Mesenchymal stem cell (in vitro differentiated cells and primary cell): ENCODE measurements at regions not wholly inside any gene's neighbourhood (a gene's known extent, or its start where the extent isn't known, plus 50 kb on each side); places are given as distances from the start of the nearest gene placed in this dataset.

ENCODE experiments used
- DNase-seq: peaks from one replicate; pipeline ENCODE4 v3.0.0-alpha.2; 2013
- H2AFZ ChIP-seq: one replicate; pipeline ENCODE4 v1.6.1; 2013; ENCODE audit warnings: low read depth, mild to moderate bottlenecking, control low read depth, inconsistent platforms, low read length, moderate library complexity
- H2AK5ac ChIP-seq: 2 replicates; pipeline ENCODE4 v1.6.1; 2013; ENCODE audit warnings: low read length, moderate library complexity, mild to moderate bottlenecking, inconsistent platforms; ENCODE audit not compliant: severe bottlenecking
- H2BK120ac ChIP-seq: one replicate; pipeline ENCODE4 v1.6.1; 2013; ENCODE audit warnings: low read depth, mild to moderate bottlenecking, inconsistent platforms, low read length, moderate library complexity
- H2BK12ac ChIP-seq, 2 experiments: one replicate each; pipeline ENCODE4 v1.6.1; 2013; ENCODE audit warnings: inconsistent platforms in 2 of 2, low read length in 2 of 2, mild to moderate bottlenecking in 2 of 2, moderate library complexity in 2 of 2, control low read depth in 1 of 2
- H2BK15ac ChIP-seq: one replicate; pipeline ENCODE4 v1.6.1; 2013; ENCODE audit warnings: mild to moderate bottlenecking, low read depth, inconsistent platforms; ENCODE audit not compliant: poor library complexity, severe bottlenecking
- H2BK5ac ChIP-seq: 2 replicates; pipeline ENCODE4 v1.6.1; 2013; ENCODE audit warnings: low read depth, mild to moderate bottlenecking, low read length, control low read depth, inconsistent platforms; ENCODE audit not compliant: poor library complexity, severe bottlenecking
- H3K14ac ChIP-seq, 2 experiments: one replicate each; pipeline ENCODE4 v1.6.1; 2013; ENCODE audit warnings: inconsistent platforms in 2 of 2, low read length in 2 of 2, control low read depth in 1 of 2, mild to moderate bottlenecking in 1 of 2, moderate library complexity in 1 of 2
- H3K18ac ChIP-seq, 2 experiments: one replicate each; pipeline ENCODE4 v1.6.1; 2013; ENCODE audit warnings: inconsistent platforms in 2 of 2, low read length in 2 of 2, control low read depth in 1 of 2, low read depth in 1 of 2, mild to moderate bottlenecking in 1 of 2
- H3K23ac ChIP-seq, 2 experiments: one replicate each; pipeline ENCODE4 v1.6.1; 2013; ENCODE audit warnings: inconsistent platforms in 2 of 2, low read length in 2 of 2, mild to moderate bottlenecking in 2 of 2, moderate library complexity in 2 of 2, control low read depth in 1 of 2
- H3K27ac ChIP-seq: 2 replicates; pipeline ENCODE4 v1.5.1; 2013; ENCODE audit warnings: mild to moderate bottlenecking, moderate library complexity, low read length, control low read depth, inconsistent platforms; ENCODE audit not compliant: poor library complexity, severe bottlenecking
- H3K27me3 ChIP-seq, 2 experiments: 2 replicates each; pipeline versions ENCODE4 v1.6.1 to v1.7.0; 2013; ENCODE audit warnings: low read length in 2 of 2, mild to moderate bottlenecking in 2 of 2, moderate library complexity in 2 of 2, control low read depth in 1 of 2, inconsistent platforms in 1 of 2; ENCODE audit not compliant: control insufficient read depth in 1 of 2, insufficient read depth in 1 of 2
- H3K36me3 ChIP-seq, 2 experiments: 2 replicates each; pipeline versions ENCODE4 v1.6.1 to v1.7.0; 2013; ENCODE audit warnings: low read length in 2 of 2, control low read depth in 1 of 2, inconsistent platforms in 1 of 2, low read depth in 1 of 2, mild to moderate bottlenecking in 1 of 2; ENCODE audit not compliant: insufficient read depth in 2 of 2, control insufficient read depth in 1 of 2
- H3K4ac ChIP-seq, 2 experiments: one replicate each; pipeline ENCODE4 v1.6.1; 2013; ENCODE audit warnings: inconsistent platforms in 2 of 2, low read length in 2 of 2, mild to moderate bottlenecking in 2 of 2, moderate library complexity in 2 of 2, control low read depth in 1 of 2, low read depth in 1 of 2
- H3K4me1 ChIP-seq: 2 replicates; pipeline ENCODE4 v1.6.1; 2013; ENCODE audit warnings: low read depth, low read length, control low read depth; ENCODE audit not compliant: control insufficient read depth, insufficient read depth
- H3K4me2 ChIP-seq: 2 replicates; pipeline ENCODE4 v1.6.1; 2013; ENCODE audit warnings: low read length, mild to moderate bottlenecking, inconsistent platforms; ENCODE audit not compliant: poor library complexity, severe bottlenecking
- H3K4me3 ChIP-seq, 2 experiments: 2 replicates each; pipeline versions ENCODE4 v1.5.1 to v1.7.0; 2013; ENCODE audit warnings: low read length in 2 of 2, mild to moderate bottlenecking in 2 of 2, control low read depth in 1 of 2, low read depth in 1 of 2; ENCODE audit not compliant: insufficient read depth in 1 of 2
- H3K79me1 ChIP-seq: replicated peaks from 2 replicates; pipeline ENCODE4 v1.6.1; 2013; ENCODE audit warnings: mild to moderate bottlenecking, control low read depth, low read length, inconsistent platforms; ENCODE audit not compliant: poor library complexity, severe bottlenecking
- H3K9ac ChIP-seq: 2 replicates; pipeline ENCODE4 v1.7.0; 2013; ENCODE audit warnings: mild to moderate bottlenecking, low read length, moderate library complexity
- H3K9me3 ChIP-seq: 2 replicates; pipeline ENCODE4 v1.7.0; 2013; ENCODE audit warnings: mild to moderate bottlenecking, low read length; ENCODE audit not compliant: control insufficient read depth
- H4K8ac ChIP-seq: one replicate; pipeline ENCODE4 v1.6.1; 2013; ENCODE audit warnings: inconsistent platforms, mild to moderate bottlenecking, low read length, moderate library complexity
- H4K91ac ChIP-seq: one replicate; pipeline ENCODE4 v1.6.1; 2013; ENCODE audit warnings: mild to moderate bottlenecking, low read length, inconsistent platforms
- WGBS: methylation state at CpG from one replicate; pipeline ENCODE4 v1.1.7; 2013; ENCODE audit warnings: mixed read lengths; 5-methylcytosine and 5-hydroxymethylcytosine counted together

GRCh38 chr6:51342393-51342792 is 523.7 kb downstream of the TFAP2B start:
- Histone ChIP-seq H2AK5ac (no peak overlapping the region), H2BK120ac (no peak overlapping the region), H3K14ac (no peak overlapping the region), H4K8ac (no peak overlapping the region), H2BK5ac (no peak overlapping the region), H2BK12ac (no peak overlapping the region), H4K91ac (no peak overlapping the region), H3K23ac (no peak overlapping the region), H3K27ac (no peak overlapping the region), H3K4ac (no peak overlapping the region), H2BK15ac (no peak overlapping the region), H3K9me3 (no peaks in the 10 kb centered on the region), H3K9ac (no peak overlapping the region), H3K79me1 (no peaks in the 10 kb centered on the region), H3K27me3 (no peaks in the 10 kb centered on the region), H3K36me3 (no peaks in the 10 kb centered on the region), H3K4me1 (no peaks in the 10 kb centered on the region), H3K4me2 (no peak overlapping the region), H2AFZ (no peak overlapping the region), H3K4me3 (no peak overlapping the region), H3K18ac (no peak overlapping the region)
- DNase-seq, result no peak
- WGBS, result 88% methylated on average over 3 of the region's 6 CpGs

GRCh38 chr6:51349857-51350256 is 531.2 kb downstream of the TFAP2B start:
- H4K8ac ChIP-seq, result no peak overlapping the region
- H3K4ac ChIP-seq, result no peak overlapping the region
- no peaks in the 10 kb centered on the region for H3K9me3 ChIP-seq
- no peak overlapping the region for H3K18ac ChIP-seq
- no peak overlapping the region for H2AK5ac ChIP-seq
- H3K4me1 ChIP-seq, result no peaks in the 10 kb centered on the region
- no peaks in the 10 kb centered on the region for H3K36me3 ChIP-seq
- H2BK15ac ChIP-seq, result no peak overlapping the region
- 95% methylated on average over 3 of the region's 4 CpGs for WGBS
- H3K79me1 ChIP-seq, result no peaks in the 10 kb centered on the region
- H3K27me3 ChIP-seq, result no peaks in the 10 kb centered on the region
- no peak overlapping the region for H4K91ac ChIP-seq
- H2BK12ac ChIP-seq, result no peak overlapping the region
- H3K4me2 ChIP-seq, result no peak overlapping the region
- H2BK120ac ChIP-seq, result no peak overlapping the region
- no peak overlapping the region for H2AFZ ChIP-seq
- no peak overlapping the region for H3K23ac ChIP-seq
- no peak overlapping the region for H3K27ac ChIP-seq
- no peak overlapping the region for H3K4me3 ChIP-seq
- DNase-seq, result no peak
- H3K9ac ChIP-seq, result no peak overlapping the region
- no peak overlapping the region for H2BK5ac ChIP-seq
- no peak overlapping the region for H3K14ac ChIP-seq

GRCh38 chr6:51350308-51350904 is 531.7 kb downstream of the TFAP2B start:
- no peak overlapping the region for H3K9ac ChIP-seq
- no peak overlapping the region for H2BK15ac ChIP-seq
- no peak overlapping the region for H3K14ac ChIP-seq
- no peak overlapping the region for H3K18ac ChIP-seq
- no peak overlapping the region for H2BK120ac ChIP-seq
- no peak overlapping the region for H3K4me2 ChIP-seq
- no peaks in the 10 kb centered on the region for H3K27me3 ChIP-seq
- H3K4ac ChIP-seq, result no peak overlapping the region
- DNase-seq, result peak; percentile 1
- no peaks in the 10 kb centered on the region for H3K79me1 ChIP-seq
- no peak overlapping the region for H3K27ac ChIP-seq
- no CpG with 5 or more reads among the region's 2 CpGs for WGBS
- no peak overlapping the region for H2BK5ac ChIP-seq
- no peak overlapping the region for H2BK12ac ChIP-seq
- H4K8ac ChIP-seq, result no peak overlapping the region
- H2AK5ac ChIP-seq, result no peak overlapping the region
- no peaks in the 10 kb centered on the region for H3K36me3 ChIP-seq
- no peak overlapping the region for H2AFZ ChIP-seq
- no peak overlapping the region for H3K23ac ChIP-seq
- H4K91ac ChIP-seq, result no peak overlapping the region
- H3K4me1 ChIP-seq, result no peaks in the 10 kb centered on the region
- H3K4me3 ChIP-seq, result no peak overlapping the region
- no peaks in the 10 kb centered on the region for H3K9me3 ChIP-seq

GRCh38 chr6:51352506-51353029 is 533.9 kb downstream of the TFAP2B start:
- Histone ChIP-seq H3K23ac (no peak overlapping the region), H3K27me3 (no peaks in the 10 kb centered on the region), H3K18ac (no peak overlapping the region), H3K4me1 (no peaks in the 10 kb centered on the region), H3K27ac (no peak overlapping the region), H2AFZ (no peak overlapping the region), H3K14ac (no peak overlapping the region), H3K4me3 (no peak overlapping the region), H3K4me2 (no peak overlapping the region), H4K91ac (no peak overlapping the region), H3K36me3 (no peaks in the 10 kb centered on the region), H2AK5ac (no peak overlapping the region), H3K4ac (no peak overlapping the region), H2BK5ac (no peak overlapping the region), H2BK12ac (no peak overlapping the region), H3K9ac (no peak overlapping the region), H2BK120ac (no peak overlapping the region), H3K79me1 (no peaks in the 10 kb centered on the region), H4K8ac (no peak overlapping the region), H2BK15ac (no peak overlapping the region), H3K9me3 (no peaks in the 10 kb centered on the region)
- WGBS, result 100% methylated on average over 2 of the region's 2 CpGs
- no peak for DNase-seq
